GM13977 (cell line): ENCODE measurements at regions not wholly inside any gene's neighbourhood (a gene's known extent, or its start where the extent isn't known, plus 50 kb on each side); places are given as distances from the start of the nearest gene placed in this dataset.
"Not testable (repeated sequence)": the region's sequence is repeated elsewhere in the genome, so short reads cannot be mapped to it uniquely, and the experiment has no call there.

Experiments used
- DNase-seq: peaks from one replicate; pipeline ENCODE4 v3.0.0; 2012; ENCODE audit warnings: low spot score
- CTCF ChIP-seq: IDR thresholded peaks from 2 replicates; pipeline ENCODE4 v1.5.1; 2012; ENCODE audit warnings: mild to moderate bottlenecking, control low read depth; ENCODE audit not compliant: insufficient read depth; ENCODE audit errors: extremely low read depth, missing control alignments
- in situ Hi-C: fragments of 300-500 bp; cut with MboI; formaldehyde crosslinking; loops from one replicate; pipeline ENCODE4 v1.12.0; 2022; ENCODE audit warnings: low sequenced_read_pairs, low pct_unique_long_range_greater_than_20kb, mixed read lengths, inconsistent platforms; ENCODE audit not compliant: unreplicated experiment

DNA sequence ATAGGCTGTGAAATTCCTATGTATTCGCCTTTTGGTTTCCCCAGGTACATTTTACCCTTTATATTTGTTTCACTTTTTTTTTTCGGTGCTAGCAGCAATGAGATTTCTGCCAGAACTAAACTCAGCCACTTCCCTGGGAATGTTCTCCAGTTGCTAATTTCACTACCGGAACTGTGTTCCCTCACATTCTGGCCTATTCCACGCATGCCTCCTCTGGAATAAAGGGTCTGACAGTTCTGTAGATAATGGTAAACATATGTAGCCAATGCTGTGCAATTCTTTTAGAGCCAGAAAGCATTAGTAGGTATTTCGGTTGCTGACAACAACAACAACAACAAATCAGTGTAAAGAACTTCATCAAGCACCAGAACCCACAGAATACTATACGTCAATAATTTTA lies 96.1 kb upstream of the TBX18 start:
- in situ Hi-C loops = no loop called here
- DNase-seq = no peak
- no peak for TF ChIP-seq CTCF

GRCh38 chr6:84854811-84855400 lies 90.5 kb upstream of the TBX18 start:
- no peak for DNase-seq
- TF ChIP-seq CTCF = no peak
- in situ Hi-C loops = no loop called here

GRCh38 chr6:84853901-84854300 lies 89.5 kb upstream of the TBX18 start:
- in situ Hi-C loops = no loop called here
- no peak for DNase-seq
- no peak for TF ChIP-seq CTCF

DNA sequence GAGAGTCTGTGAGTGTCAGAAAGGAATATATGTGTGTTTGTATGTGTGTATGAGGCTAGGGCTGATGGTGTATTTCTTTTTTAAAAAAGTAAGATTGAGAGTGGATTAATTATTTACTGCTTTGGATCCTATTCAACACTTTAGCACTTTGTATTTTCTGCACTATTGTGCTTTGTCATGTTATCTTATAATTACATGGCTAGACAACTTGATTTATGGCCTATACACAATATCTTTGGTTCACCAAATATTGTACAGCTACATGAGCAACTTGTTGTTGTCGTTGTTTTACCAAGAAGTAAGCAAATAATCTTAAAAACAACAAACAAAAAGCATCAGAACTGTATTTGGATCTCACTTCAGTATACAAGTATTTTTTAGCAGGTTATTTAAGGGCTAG lies 84.6 kb upstream of the TBX18 start:
- no peak for DNase-seq
- TF ChIP-seq CTCF = no peak
- in situ Hi-C loops = no loop called here

DNA sequence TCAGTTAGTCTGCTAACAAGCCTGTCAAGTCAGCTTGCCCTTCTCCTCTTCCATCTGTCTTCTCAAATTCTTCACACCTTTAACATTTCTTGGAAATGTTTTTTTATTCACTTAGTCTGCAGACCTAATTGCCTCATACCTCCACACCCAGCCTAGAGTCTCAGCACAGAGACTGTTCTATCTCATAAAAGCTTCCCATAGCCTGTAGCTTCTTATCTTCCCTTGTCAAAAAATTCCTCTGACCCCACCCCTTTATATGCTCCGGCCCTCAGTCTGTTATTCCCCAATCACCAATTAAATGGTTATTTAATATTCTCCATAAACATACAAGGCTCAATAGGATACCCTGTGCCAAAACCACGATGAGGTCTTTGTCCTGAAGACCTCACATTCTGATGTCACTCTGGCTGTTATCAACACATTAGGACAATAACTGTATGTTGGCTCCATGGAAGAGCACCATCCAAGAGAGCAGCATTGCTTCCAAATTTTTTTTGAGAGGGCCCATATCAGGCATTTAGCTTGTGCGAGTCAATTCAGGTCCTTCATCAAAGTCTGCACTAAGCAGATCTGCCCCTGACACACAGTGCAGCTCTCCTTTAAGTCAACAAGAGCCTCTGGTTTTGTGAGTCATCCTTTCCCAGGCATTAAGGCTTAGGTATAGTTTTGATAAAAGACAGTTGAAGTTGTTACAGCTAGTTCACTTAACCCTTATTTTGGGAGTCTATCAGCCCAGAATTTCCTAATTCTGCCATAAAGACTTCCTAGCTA lies 83.2 kb upstream of the TBX18 start:
- no peak for TF ChIP-seq CTCF
- in situ Hi-C loops = no loop called here
- no peak for DNase-seq

GRCh38 chr6:84842525-84843166 lies 78.2 kb upstream of the TBX18 start:
- in situ Hi-C loops = no loop called here
- no peak for TF ChIP-seq CTCF
- DNase-seq = no peak

GRCh38 chr6:84837068-84837866 lies 72.9 kb upstream of the TBX18 start:
- in situ Hi-C loops, DNase-seq: not testable (repeated sequence)
